LNCaP clone FGC (cell line): ENCODE measurements at regions not wholly inside any gene's neighbourhood (a gene's known extent, or its start where the extent isn't known, plus 50 kb on each side); places are given as distances from the start of the nearest gene placed in this dataset.

Source experiments
- DNase-seq: peaks from one replicate; pipeline ENCODE4 v3.0.0-alpha.2; 2011; ENCODE audit warnings: low read depth
- H3K4me3 ChIP-seq: 2 replicates; pipeline ENCODE4 v1.5.1; 2011; ENCODE audit warnings: mild to moderate bottlenecking, low read depth, low read length, control low read depth
- TF ChIP-seq, protein P1 (sequence below): IDR thresholded peaks from 2 replicates; pipeline ENCODE4 v1.5.1; 2012; ENCODE audit warnings: mild to moderate bottlenecking; ENCODE audit not compliant: control insufficient read depth, insufficient read depth; ENCODE audit errors: extremely low read depth

GRCh38 chr13:53324656-53325055, 296.0 kb downstream of the OLFM4 start:
- no peak for DNase-seq
- TF ChIP-seq, protein P1, sequence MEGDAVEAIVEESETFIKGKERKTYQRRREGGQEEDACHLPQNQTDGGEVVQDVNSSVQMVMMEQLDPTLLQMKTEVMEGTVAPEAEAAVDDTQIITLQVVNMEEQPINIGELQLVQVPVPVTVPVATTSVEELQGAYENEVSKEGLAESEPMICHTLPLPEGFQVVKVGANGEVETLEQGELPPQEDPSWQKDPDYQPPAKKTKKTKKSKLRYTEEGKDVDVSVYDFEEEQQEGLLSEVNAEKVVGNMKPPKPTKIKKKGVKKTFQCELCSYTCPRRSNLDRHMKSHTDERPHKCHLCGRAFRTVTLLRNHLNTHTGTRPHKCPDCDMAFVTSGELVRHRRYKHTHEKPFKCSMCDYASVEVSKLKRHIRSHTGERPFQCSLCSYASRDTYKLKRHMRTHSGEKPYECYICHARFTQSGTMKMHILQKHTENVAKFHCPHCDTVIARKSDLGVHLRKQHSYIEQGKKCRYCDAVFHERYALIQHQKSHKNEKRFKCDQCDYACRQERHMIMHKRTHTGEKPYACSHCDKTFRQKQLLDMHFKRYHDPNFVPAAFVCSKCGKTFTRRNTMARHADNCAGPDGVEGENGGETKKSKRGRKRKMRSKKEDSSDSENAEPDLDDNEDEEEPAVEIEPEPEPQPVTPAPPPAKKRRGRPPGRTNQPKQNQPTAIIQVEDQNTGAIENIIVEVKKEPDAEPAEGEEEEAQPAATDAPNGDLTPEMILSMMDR, result no peak
- no peak overlapping the region for H3K4me3 ChIP-seq

DNA sequence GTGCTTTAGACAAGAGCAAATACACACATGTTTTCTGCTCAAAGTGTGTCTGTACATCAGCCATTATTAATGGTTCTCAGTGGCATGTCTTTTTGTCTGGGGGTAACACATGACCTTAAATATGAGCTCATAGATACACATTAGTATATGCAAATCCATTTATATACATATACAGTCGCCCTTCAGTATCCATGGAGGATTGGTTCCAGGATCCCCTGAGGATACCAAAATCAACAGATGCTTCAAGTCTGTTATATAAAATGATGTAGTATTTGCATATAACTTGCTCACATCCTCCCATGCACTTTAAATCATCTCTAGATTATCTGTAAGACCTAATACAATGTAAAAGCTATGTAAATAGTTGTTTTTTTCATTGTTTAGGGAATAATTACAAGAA, 298.1 kb downstream of the OLFM4 start:
- no peak for DNase-seq
- TF ChIP-seq, protein P1, result no peak
- no peak overlapping the region for H3K4me3 ChIP-seq

- DNase-seq, result no peak
- TF ChIP-seq, protein P1, result no peak
- no peak overlapping the region for H3K4me3 ChIP-seq
Observed at GRCh38 chr13:53327680-53328315, 299.2 kb downstream of the OLFM4 start.

- no peak for DNase-seq
- no peak overlapping the region for H3K4me3 ChIP-seq
- TF ChIP-seq, protein P1, result no peak
Observed at GRCh38 chr13:53336441-53337160, 308.0 kb downstream of the OLFM4 start.

- TF ChIP-seq, protein P1, result no peak
- no peak overlapping the region for H3K4me3 ChIP-seq
- DNase-seq, result no peak
Observed at GRCh38 chr13:53338760-53339159, 310.1 kb downstream of the OLFM4 start.

DNA sequence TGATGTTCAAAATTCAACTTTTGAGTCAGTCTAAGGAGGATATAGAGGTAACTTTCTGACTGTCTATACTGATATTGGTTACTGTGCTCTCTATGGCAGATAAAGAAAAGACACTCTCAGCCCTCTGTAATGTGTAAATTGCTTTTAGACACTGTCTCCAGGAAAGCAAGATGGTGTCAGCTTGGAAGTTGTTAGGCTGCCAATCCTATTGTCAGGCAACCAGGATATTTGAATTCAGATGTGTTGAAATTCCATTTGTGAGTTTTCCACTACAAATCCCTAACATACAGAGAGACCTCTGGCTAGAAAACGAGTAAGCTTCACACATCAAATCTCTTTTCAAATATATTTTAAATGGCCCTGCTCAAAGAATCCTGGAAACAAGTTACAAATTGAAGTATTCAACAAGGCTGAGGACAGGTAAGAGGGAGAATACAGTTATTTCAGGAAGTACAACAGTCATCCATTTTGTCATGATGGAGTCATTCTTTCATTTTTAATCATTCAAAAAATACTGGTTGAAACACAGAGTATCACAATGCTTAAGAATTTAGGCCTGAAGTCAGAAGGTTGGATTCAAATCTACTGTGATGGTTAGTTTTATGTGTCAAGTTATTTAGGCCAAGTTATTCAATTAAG, 312.0 kb downstream of the OLFM4 start:
- TF ChIP-seq, protein P1, result no peak
- H3K4me3 ChIP-seq, result no peak overlapping the region
- DNase-seq, result no peak
